DMS 273 treated with DMSO at 0.1 percent for 48 hours (cell line): ENCODE measurements at regions not wholly inside any gene's neighbourhood (a gene's known extent, or its start where the extent isn't known, plus 50 kb on each side); places are given as distances from the start of the nearest gene placed in this dataset.

ENCODE experiments used
- DNase-seq: peaks from one replicate; lab custom pipeline; 2025; lab: John Stamatoyannopoulos, UW

- DNase-seq: no peak
These were observed 1008.8 kb upstream of the PABPC4L start for GRCh38 chr4:135210341-135210740.

DNA sequence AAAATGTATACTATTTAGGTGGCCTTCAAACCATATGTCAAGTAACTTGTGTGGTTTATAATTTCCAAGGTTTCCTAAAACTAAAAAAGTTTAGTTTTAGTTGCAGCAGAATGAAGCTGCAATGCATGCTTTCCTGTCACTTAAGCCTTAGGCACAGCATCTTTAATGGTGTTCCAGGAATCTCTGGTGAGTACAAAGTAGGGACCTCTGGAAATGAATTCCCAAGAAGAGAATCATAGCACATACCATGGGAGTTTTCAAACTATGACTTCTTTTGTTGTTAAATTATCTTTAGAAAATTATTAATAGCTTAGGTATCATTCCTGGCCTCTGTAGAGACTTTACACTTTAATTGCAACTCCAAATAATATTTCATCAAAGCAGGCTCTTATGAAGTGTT lies 1005.9 kb upstream of the PABPC4L start:
- no peak for DNase-seq

GRCh38 chr4:135204311-135204710 lies 1002.7 kb upstream of the PABPC4L start:
- DNase-seq: no peak

DNA sequence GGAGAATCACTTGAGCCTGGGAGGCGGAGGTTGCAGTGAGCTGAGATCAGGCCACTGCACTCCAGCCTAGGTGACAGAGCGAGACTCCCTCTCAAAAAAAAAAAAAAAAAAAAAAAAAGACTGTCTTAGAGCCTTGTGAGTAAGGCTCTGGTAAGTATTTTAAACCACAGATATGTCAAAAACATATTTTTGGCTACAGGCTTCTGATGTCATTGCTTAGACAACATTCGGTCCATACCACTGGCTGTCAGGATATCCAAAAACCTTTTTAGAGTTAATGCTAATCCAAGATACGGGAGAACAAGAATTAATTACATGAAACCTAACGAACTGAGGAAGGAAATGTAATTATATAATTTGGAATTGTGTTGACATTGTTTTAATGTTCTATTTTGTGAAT lies 999.5 kb upstream of the PABPC4L start:
- no peak for DNase-seq

- no peak for DNase-seq
These were observed 996.1 kb upstream of the PABPC4L start for GRCh38 chr4:135197641-135198040.

DNA sequence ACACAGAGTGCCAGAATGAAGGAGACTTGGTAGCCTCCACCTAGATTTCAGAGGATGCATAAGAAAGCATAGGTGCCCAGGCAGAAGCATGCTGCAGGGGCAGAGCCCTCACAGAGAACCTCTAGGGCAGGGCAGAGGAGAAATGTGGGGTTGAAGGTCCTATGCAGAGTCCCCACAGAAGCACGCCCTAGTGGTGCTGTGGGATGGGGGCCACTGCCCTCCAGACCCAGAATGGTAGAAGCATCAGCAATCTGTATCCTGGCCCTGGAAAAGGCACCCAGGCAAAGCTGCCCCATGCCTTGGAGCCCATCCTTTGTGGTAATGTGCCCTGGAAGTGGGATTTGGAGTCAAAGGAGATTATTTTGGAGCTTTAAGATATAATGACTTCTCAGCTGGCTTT lies 992.9 kb upstream of the PABPC4L start:
- DNase-seq: no peak

GRCh38 chr4:135192751-135193535 lies 991.4 kb upstream of the PABPC4L start:
- DNase-seq: no peak

DNA sequence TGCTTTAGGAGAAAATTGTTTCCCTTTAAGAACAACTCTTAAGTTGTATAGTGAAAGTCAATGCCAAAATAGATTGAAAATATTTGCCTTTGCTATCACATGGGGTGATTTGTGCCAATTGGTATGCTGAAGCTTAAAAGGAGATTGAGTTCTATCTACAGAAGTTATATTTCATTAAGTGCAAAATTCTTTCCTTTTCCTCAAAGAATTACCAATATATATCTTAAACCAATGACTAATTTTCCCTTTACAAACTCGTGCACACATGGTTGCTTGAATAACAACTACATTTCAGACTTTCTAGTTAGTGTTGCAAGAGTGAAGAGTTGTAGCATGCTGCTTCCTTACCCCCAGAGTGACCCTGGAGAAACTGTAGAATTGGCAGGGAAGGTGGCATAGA lies 990.0 kb upstream of the PABPC4L start:
- no peak for DNase-seq

DNA sequence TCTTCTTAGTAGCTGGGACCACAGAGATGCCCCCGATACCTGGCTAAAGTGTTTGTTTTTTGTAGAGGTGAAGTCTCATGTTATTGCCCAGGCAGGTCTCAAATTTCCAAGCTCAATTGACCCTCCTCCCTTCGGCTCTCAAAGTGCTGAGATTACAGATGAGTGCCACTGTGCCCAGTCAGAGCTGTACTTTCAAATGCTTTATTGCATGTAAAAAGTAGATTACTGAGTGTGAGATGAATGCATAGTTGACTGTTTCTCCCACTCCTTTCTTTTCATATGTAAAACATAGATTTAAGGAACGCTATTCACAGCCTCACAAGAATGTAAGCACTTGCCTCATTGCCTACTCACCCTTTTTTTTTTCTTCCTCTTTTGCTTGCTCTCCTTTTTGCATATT lies 984.4 kb upstream of the PABPC4L start:
- no peak for DNase-seq

DNA sequence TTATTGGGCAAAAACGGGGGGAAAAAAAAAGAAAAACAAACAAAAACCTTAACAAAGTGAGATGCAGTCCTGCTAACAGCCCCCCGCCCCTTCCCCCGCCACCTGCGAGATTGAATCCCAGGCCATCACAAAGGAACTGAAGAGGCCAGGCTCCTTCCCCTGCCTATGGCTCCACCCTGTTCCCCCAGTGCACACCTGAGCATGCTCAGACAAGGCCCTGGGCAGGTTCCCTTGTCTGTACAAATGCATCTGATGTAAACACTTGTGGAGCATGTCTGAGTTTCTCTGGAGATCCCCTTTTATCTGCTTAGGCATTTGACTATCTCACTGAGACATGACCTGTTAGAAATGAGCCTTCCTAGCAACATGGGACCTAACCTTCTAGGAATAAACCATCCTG lies 983.7 kb upstream of the PABPC4L start:
- DNase-seq: no peak

DNA sequence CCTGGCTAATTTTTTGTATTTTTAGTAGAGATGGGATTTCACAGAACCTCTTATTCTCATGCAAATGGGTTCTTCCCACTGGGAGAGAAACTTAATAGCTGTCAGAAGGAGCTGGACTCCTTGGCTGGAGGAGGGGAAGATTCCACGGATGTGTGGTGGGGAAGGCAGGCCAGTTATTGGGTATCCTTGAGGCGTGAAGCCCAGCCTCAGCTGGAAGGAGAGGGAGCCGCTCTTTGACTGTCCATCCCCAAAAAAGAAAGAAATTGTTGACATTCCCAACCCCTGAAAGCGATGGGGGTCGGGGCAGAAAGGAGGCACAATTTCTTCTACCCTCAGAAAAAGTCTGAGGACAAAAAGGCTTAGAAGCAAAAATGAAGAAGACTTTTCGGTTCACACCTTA lies 983.1 kb upstream of the PABPC4L start:
- DNase-seq: no peak

DNA sequence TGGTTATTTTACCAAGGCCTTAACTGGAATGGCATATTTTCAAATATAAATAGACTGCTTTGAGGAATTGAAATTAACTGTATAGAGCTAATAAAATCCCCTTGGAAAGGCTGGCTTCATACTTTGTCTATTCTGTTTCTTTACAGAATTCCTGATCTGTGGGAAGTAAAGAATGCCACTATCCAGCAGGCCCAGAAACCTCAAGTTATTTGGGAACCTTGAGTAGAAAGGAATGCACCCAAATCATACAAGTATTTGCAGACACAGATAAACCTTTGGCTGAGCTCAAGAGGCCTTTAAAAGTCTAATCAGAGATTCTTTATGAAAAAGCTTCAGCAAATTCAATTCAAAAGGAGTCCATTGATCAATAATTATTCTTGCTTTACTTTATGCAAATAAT lies 975.7 kb upstream of the PABPC4L start:
- DNase-seq: no peak

GRCh38 chr4:135166661-135167060 lies 965.1 kb upstream of the PABPC4L start:
- no peak for DNase-seq

DNA sequence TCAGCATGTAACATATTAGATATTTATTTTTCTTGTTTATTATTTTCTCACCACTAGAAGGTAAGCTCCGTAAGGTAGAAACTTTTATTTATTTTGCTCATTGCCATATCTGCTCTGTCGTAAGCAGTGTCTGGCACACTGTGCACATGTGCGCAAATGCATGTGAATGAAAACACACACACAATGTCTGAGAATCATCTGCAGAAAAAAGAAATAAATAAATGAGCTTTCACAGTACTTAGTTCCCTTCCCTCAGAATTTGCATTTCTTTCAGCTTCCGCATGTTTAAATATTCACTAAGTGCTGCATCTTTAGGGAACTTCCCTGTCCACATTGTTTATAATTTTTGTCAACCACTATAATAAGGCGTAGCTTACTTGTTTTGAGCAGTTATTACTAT lies 963.0 kb upstream of the PABPC4L start:
- no peak for DNase-seq

DNA sequence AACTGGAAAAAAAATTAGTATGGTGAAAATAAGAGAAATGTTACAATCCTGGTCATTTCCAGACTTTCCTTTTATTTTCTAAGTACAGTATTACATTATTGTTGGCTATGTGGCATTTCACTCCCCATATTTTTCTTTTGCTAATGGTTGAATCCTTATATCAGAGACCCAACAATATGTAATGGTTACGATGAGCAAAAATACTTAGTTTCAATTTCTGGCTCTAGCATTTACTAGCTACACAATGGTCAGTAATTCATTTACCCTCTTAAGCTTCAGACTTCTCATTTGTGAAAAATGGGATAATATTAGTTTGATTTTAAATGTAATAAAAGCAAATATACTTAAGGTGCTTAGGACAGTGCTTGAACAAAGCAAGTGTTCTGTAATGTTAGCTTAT lies 942.9 kb upstream of the PABPC4L start:
- no peak for DNase-seq

GRCh38 chr4:135124196-135124595 lies 922.6 kb upstream of the PABPC4L start:
- no peak for DNase-seq

GRCh38 chr4:135123632-135124031 lies 922.0 kb upstream of the PABPC4L start:
- no peak for DNase-seq

GRCh38 chr4:135122457-135122856 lies 920.9 kb upstream of the PABPC4L start:
- DNase-seq: no peak

DNA sequence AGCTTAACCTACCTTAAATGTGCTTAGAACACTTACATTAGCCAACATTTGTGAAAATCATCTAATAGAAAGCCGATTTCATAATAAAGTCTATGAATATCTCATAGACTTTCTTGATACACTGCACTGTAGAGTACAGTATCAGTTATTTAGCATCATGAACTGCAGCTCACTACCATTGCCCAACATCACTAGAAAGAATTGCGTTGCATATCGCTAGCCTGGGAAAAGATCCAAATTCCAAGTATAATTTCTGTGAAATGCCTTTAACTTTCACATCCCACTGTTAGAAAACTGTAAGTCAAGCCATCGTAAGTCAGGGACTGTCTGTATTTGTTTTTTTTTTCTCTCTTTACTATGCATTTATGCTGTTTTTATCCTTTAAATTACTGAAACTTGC lies 918.6 kb upstream of the PABPC4L start:
- DNase-seq: no peak

DNA sequence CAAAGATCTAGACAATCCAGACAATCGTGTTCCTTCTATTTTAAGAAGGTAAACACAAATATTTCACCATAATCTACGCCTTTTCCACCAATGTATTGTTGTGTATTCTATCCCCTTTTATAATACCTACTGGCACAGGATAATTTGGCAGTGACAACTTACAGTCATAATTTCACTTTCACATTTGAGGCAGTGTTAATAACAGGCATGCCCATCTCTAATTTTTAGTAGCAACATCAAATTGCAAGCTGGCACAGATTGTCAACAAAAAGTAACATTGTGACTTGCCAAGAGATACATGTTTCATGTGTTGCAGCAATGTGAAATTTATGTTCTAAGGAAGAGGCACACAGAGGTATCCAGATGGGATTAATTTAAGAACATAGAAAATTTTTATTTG lies 912.5 kb upstream of the PABPC4L start:
- no peak for DNase-seq

GRCh38 chr4:135098061-135098460 lies 896.5 kb upstream of the PABPC4L start:
- no peak for DNase-seq

DNA sequence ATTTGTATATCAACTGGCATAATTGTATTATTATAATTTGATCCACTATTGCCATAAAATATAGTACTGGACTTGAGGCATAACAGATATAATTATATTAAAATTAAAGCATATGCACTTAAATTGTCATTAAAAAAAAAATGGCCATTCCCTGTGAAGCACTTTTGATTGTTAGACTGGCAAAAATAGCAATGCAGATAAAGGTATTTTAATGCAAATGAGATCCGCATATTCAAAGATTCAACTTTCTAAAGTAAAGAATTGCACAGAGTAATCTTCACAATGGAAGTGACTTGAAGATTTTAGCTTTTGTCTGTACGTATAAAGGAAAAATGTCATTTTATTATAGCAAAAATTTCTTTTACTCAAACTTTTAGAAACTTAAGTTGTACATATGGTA lies 871.8 kb upstream of the PABPC4L start:
- DNase-seq: no peak

GRCh38 chr4:135072553-135072952 lies 871.0 kb upstream of the PABPC4L start:
- DNase-seq: no peak

- no peak for DNase-seq
These were observed 863.8 kb upstream of the PABPC4L start for GRCh38 chr4:135065366-135065765.
